IPS-18a (cell line): ENCODE measurements at regions not wholly inside any gene's neighbourhood (a gene's known extent, or its start where the extent isn't known, plus 50 kb on each side); places are given as distances from the start of the nearest gene placed in this dataset.

ENCODE experiments used
- H3K27ac ChIP-seq: one replicate; pipeline ENCODE4 v1.5.1; 2013; ENCODE audit warnings: low read length
- H3K27me3 ChIP-seq: one replicate; pipeline ENCODE4 v1.6.1; 2013; ENCODE audit warnings: mild to moderate bottlenecking, low read length; ENCODE audit not compliant: control insufficient read depth, insufficient read depth
- H3K36me3 ChIP-seq: one replicate; pipeline ENCODE4 v1.6.1; 2013; ENCODE audit warnings: low read depth, low read length; ENCODE audit not compliant: control insufficient read depth
- H3K4me1 ChIP-seq: one replicate; pipeline ENCODE4 v1.6.1; 2013; ENCODE audit warnings: low read depth, low read length; ENCODE audit not compliant: control insufficient read depth
- H3K4me3 ChIP-seq: one replicate; pipeline ENCODE4 v1.5.1; 2013; ENCODE audit warnings: low read length
- H3K9ac ChIP-seq: one replicate; pipeline ENCODE4 v1.6.1; 2013; ENCODE audit warnings: mild to moderate bottlenecking, low read length, moderate library complexity
- H3K9me3 ChIP-seq: one replicate; pipeline ENCODE4 v1.6.1; 2013; ENCODE audit warnings: low read depth, low read length; ENCODE audit not compliant: control insufficient read depth

- Histone ChIP-seq H3K27me3 (no peaks in the 10 kb centered on the region), H3K4me3 (no peak overlapping the region), H3K27ac (no peak overlapping the region), H3K4me1 (no peaks in the 10 kb centered on the region), H3K36me3 (no peaks in the 10 kb centered on the region), H3K9me3 (no peaks in the 10 kb centered on the region), H3K9ac (no peak overlapping the region)
These were observed 1293.8 kb upstream of the PCDH9 start for GRCh38 chr13:68523838-68524424.

- Histone ChIP-seq H3K9ac (no peak overlapping the region), H3K4me3 (no peak overlapping the region), H3K4me1 (no peaks in the 10 kb centered on the region), H3K9me3 (no peaks in the 10 kb centered on the region), H3K27me3 (no peaks in the 10 kb centered on the region), H3K27ac (no peak overlapping the region), H3K36me3 (no peaks in the 10 kb centered on the region)
These were observed 1292.0 kb upstream of the PCDH9 start for GRCh38 chr13:68522184-68522583.

GRCh38 chr13:68509734-68510621 lies 1279.8 kb upstream of the PCDH9 start:
- no peak overlapping the region for H3K9ac ChIP-seq
- no peaks in the 10 kb centered on the region for H3K4me1 ChIP-seq
- no peaks in the 10 kb centered on the region for H3K9me3 ChIP-seq
- H3K4me3 ChIP-seq, result no peak overlapping the region
- H3K27ac ChIP-seq, result no peak overlapping the region
- no peaks in the 10 kb centered on the region for H3K27me3 ChIP-seq
- H3K36me3 ChIP-seq, result no peaks in the 10 kb centered on the region

GRCh38 chr13:68506888-68507551 lies 1276.9 kb upstream of the PCDH9 start:
- Histone ChIP-seq H3K4me1 (no peaks in the 10 kb centered on the region), H3K27ac (no peak overlapping the region), H3K9ac (no peak overlapping the region), H3K36me3 (no peaks in the 10 kb centered on the region), H3K9me3 (no peaks in the 10 kb centered on the region), H3K4me3 (no peak overlapping the region), H3K27me3 (no peaks in the 10 kb centered on the region)

DNA sequence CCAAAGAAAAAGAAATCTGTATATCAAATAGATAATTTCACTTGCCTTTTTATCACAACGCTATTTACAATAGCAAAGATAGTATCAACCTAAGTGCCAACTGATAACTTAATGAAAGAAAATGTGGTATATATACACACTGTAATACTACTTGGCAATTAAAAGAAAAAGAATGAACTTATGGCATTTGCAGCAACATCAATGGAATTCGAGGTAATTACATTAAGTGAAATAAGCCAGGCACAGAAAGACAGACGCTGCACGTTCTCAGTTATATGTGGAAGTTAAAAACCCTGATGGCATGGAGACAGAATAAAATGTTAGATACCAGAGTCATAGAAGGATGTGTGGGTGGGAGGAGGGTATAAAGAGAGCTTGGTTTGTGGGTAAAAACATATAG lies 1260.5 kb upstream of the PCDH9 start:
- Histone ChIP-seq H3K4me1 (no peaks in the 10 kb centered on the region), H3K4me3 (no peak overlapping the region), H3K9ac (no peak overlapping the region), H3K27ac (no peak overlapping the region), H3K36me3 (no peaks in the 10 kb centered on the region), H3K9me3 (no peaks in the 10 kb centered on the region), H3K27me3 (no peaks in the 10 kb centered on the region)

DNA sequence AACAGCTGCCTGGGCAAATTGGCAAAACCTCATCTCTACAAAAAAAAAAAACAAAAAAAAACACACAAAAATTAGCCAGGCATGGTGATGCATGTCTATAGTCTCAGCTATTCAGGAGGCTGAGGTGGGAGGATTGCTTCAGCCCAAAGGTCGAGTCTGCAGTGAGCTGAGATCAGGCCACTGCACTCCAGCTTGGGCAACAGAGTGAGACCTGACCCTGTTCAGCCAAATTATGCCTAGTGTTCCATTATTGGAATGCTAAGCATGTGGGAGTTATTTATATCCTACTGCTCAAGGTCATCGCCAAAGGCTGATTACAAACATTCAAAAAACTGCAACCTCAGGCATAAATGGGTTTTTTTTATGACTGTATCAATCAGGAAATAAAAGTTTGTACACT lies 1251.0 kb upstream of the PCDH9 start:
- no peaks in the 10 kb centered on the region for H3K9me3 ChIP-seq
- H3K27ac ChIP-seq, result no peak overlapping the region
- H3K4me1 ChIP-seq, result no peaks in the 10 kb centered on the region
- no peaks in the 10 kb centered on the region for H3K36me3 ChIP-seq
- H3K4me3 ChIP-seq, result no peak overlapping the region
- H3K27me3 ChIP-seq, result no peaks in the 10 kb centered on the region
- no peak overlapping the region for H3K9ac ChIP-seq

- Histone ChIP-seq H3K4me1 (no peaks in the 10 kb centered on the region), H3K9ac (no peak overlapping the region), H3K27ac (no peak overlapping the region), H3K9me3 (no peaks in the 10 kb centered on the region), H3K36me3 (no peaks in the 10 kb centered on the region), H3K4me3 (no peak overlapping the region), H3K27me3 (no peaks in the 10 kb centered on the region)
These were observed 1243.7 kb upstream of the PCDH9 start for GRCh38 chr13:68473834-68474326.

DNA sequence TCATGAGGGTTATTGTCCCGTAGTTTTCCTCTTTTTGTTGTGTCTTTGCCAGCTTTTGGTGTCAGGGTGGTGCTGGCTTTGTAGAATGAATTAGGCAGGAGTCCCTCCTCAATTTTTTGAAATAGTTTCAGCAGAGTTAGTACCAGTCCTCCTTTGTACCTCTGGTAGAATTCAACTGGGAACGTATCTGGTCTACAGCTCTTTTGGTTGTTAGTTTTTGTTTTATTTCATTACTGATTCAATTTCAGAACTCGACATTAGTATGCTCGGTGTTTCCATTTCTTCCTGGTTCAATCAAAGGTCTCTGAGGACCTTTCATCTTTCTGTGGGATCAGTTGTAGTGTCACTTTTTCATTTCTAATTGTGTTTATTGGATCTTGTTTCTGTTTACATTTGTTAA lies 1237.0 kb upstream of the PCDH9 start:
- Histone ChIP-seq H3K27ac (no peak overlapping the region), H3K9me3 (no peaks in the 10 kb centered on the region), H3K4me3 (no peak overlapping the region), H3K36me3 (no peaks in the 10 kb centered on the region), H3K4me1 (no peaks in the 10 kb centered on the region), H3K27me3 (no peaks in the 10 kb centered on the region), H3K9ac (no peak overlapping the region)

DNA sequence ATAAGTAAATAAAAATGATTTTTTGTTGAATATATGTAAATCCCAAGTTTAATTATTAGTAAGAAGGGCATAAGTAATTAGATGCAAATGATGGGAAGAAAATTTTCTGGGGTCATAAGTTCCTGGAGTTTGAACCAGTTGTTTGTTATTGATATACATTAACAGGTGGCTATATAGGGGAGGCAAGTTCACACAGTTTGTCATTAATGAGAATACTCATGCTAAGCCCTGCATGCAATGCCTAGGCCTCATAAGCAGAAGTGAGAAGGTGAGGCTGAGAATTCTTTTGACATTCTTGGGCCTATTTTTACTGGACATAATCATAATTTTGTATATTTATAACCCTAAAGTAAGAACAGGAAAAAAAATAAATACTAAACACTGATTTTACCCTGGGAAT lies 1210.7 kb upstream of the PCDH9 start:
- H3K36me3 ChIP-seq, result no peaks in the 10 kb centered on the region
- no peaks in the 10 kb centered on the region for H3K4me1 ChIP-seq
- H3K9me3 ChIP-seq, result no peaks in the 10 kb centered on the region
- H3K9ac ChIP-seq, result no peak overlapping the region
- no peaks in the 10 kb centered on the region for H3K27me3 ChIP-seq
- H3K4me3 ChIP-seq, result no peak overlapping the region
- no peak overlapping the region for H3K27ac ChIP-seq

GRCh38 chr13:68439817-68440216 lies 1209.7 kb upstream of the PCDH9 start:
- Histone ChIP-seq H3K4me1 (no peaks in the 10 kb centered on the region), H3K4me3 (no peak overlapping the region), H3K9ac (no peak overlapping the region), H3K27me3 (no peaks in the 10 kb centered on the region), H3K36me3 (no peaks in the 10 kb centered on the region), H3K27ac (no peak overlapping the region), H3K9me3 (no peaks in the 10 kb centered on the region)

GRCh38 chr13:68428292-68428691 lies 1198.2 kb upstream of the PCDH9 start:
- no peaks in the 10 kb centered on the region for H3K36me3 ChIP-seq
- H3K4me3 ChIP-seq, result no peak overlapping the region
- H3K9me3 ChIP-seq, result no peaks in the 10 kb centered on the region
- H3K9ac ChIP-seq, result no peak overlapping the region
- H3K27ac ChIP-seq, result no peak overlapping the region
- H3K4me1 ChIP-seq, result no peaks in the 10 kb centered on the region
- H3K27me3 ChIP-seq, result no peaks in the 10 kb centered on the region
